OCI-LY3 (cell line): ENCODE measurements at regions not wholly inside any gene's neighbourhood (a gene's known extent, or its start where the extent isn't known, plus 50 kb on each side); places are given as distances from the start of the nearest gene placed in this dataset.
A peak's percentile ranks its signal among the peaks of the same experiment; 100 is the strongest.

Source experiments
- H2AFZ ChIP-seq: fragments of 200-600, 300-600 bp; shearing (Covaris generic); 2 replicates; pipeline ENCODE4 v1.6.0; 2014; ENCODE audit warnings: antibody characterized with exemption, low read depth, low read length
- H3K27ac ChIP-seq: fragments of 200-600, 300-600 bp; sonication (generic); 2 replicates; pipeline ENCODE4 v1.5.1; 2014; ENCODE audit warnings: mild to moderate bottlenecking, low read length, moderate library complexity, mixed read lengths
- H3K27me3 ChIP-seq: fragments of 200-600, 300-600 bp; sonication (generic); 2 replicates; pipeline ENCODE4 v1.6.1; 2014; ENCODE audit warnings: low read depth, low read length, mixed read lengths
- H3K36me3 ChIP-seq: fragments of 200-600, 300-600 bp; sonication (generic); replicated peaks from 2 replicates; pipeline ENCODE3; 2014; ENCODE audit warnings: low read depth, low read length, mixed read lengths
- H3K4me1 ChIP-seq: fragments of 300-600, 200-600 bp; sonication (generic); 2 replicates; pipeline ENCODE4 v1.6.1; 2014; ENCODE audit warnings: low read length, mixed read lengths
- H3K4me2 ChIP-seq: fragments of 200-600, 300-600 bp; sonication (generic); 2 replicates; pipeline ENCODE4 v1.6.1; 2014; ENCODE audit warnings: low read length, mixed read lengths
- H3K4me3 ChIP-seq: fragments of 300-600, 200-600 bp; sonication (generic); 2 replicates; pipeline ENCODE4 v1.5.1; 2014; ENCODE audit warnings: antibody characterized with exemption, mild to moderate bottlenecking, low read length, moderate library complexity
- H3K79me2 ChIP-seq: fragments of 300-600, 200-600 bp; shearing (Covaris generic); 2 replicates; pipeline ENCODE4 v1.6.1; 2014; ENCODE audit warnings: mild to moderate bottlenecking, low read length, mixed read lengths
- H3K9ac ChIP-seq: fragments of 300-600, 200-600 bp; shearing (Covaris generic); 2 replicates; pipeline ENCODE4 v1.6.0; 2014; ENCODE audit warnings: mild to moderate bottlenecking, low read length, moderate library complexity
- H3K9me3 ChIP-seq: fragments of 200-600, 300-600 bp; shearing (Covaris generic); 2 replicates; pipeline ENCODE4 v1.6.1; 2014; ENCODE audit warnings: low read length, mixed read lengths; ENCODE audit not compliant: insufficient read depth
- H4K20me1 ChIP-seq: fragments of 200-600, 300-600 bp; sonication (generic); 2 replicates; pipeline ENCODE4 v1.6.1; 2016; ENCODE audit warnings: low read length, mixed read lengths; ENCODE audit not compliant: insufficient read depth
- EZH2phosphoT487 ChIP-seq: fragments of 200-600 bp; shearing (Covaris generic); IDR thresholded peaks from 2 replicates; pipeline ENCODE4 v1.6.1; 2018; ENCODE audit warnings: antibody characterized with exemption, mixed run types, low read depth
- TF ChIP-seq, protein P1 (sequence below): fragments of 200-600, 300-600 bp; sonication (generic); IDR thresholded peaks from 2 replicates; pipeline ENCODE4 v1.5.1; 2014; ENCODE audit warnings: antibody characterized with exemption, low read length, low read depth

DNA sequence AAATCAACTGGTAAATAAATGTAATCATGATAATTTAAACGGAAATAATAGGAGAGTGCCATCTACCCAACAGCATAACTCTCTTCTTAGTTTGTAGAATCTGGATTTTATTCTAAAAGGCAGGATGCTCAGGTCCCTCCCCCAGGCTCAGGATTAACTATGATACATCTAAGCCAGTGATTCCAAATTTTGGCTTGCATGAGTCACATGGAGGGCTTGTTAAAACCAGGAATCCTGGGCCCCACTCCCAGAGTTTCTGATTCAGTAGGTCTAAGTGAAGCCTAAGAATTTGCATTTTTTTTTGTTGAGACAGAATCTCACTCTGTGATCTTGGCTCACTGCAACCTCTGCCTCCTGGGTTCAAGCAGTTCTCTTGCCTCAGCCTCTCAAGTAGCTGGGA, 62.3 kb upstream of the ZFR start:
- H3K79me2 ChIP-seq, result no peaks in the 10 kb centered on the region
- H3K27ac ChIP-seq, result no peak overlapping the region
- no peak overlapping the region for H3K4me2 ChIP-seq
- no peak overlapping the region for H3K9ac ChIP-seq
- H2AFZ ChIP-seq, result no peak overlapping the region
- no peak overlapping the region for H3K4me3 ChIP-seq
- peaks cover 20% of the 10 kb centered on the region for H3K4me1 ChIP-seq
- H3K36me3 ChIP-seq, result no peaks in the 10 kb centered on the region
- H3K9me3 ChIP-seq, result no peaks in the 10 kb centered on the region
- H4K20me1 ChIP-seq, result no peaks in the 10 kb centered on the region
- peaks cover 51% of the 10 kb centered on the region for H3K27me3 ChIP-seq
- TF ChIP-seq EZH2phosphoT487, result no peak
- TF ChIP-seq, protein P1, sequence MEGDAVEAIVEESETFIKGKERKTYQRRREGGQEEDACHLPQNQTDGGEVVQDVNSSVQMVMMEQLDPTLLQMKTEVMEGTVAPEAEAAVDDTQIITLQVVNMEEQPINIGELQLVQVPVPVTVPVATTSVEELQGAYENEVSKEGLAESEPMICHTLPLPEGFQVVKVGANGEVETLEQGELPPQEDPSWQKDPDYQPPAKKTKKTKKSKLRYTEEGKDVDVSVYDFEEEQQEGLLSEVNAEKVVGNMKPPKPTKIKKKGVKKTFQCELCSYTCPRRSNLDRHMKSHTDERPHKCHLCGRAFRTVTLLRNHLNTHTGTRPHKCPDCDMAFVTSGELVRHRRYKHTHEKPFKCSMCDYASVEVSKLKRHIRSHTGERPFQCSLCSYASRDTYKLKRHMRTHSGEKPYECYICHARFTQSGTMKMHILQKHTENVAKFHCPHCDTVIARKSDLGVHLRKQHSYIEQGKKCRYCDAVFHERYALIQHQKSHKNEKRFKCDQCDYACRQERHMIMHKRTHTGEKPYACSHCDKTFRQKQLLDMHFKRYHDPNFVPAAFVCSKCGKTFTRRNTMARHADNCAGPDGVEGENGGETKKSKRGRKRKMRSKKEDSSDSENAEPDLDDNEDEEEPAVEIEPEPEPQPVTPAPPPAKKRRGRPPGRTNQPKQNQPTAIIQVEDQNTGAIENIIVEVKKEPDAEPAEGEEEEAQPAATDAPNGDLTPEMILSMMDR, result no peak

DNA sequence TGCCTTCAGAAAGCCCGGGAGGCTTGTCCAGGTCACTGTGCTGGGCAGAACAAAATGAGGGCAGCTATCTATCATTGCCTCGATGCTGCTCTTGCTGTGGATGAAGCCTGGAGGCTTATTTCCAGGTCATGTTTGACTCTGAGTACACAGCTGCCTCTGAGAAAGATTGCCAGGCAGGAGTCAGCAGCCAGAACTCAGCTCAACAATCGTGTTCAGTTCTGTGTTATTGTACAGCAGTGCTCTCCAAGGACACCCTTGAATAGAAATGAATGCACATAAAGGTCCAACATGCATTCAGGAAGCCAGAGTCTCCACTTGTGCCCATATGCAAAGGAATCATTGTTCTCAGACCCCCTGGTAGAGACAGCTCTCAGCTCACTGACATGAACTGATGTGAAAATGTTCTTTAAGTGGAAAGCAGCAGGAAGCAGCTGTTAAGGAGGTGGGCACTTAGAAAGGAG, 61.7 kb upstream of the ZFR start:
- Histone ChIP-seq H3K4me3 (no peak overlapping the region), H2AFZ (no peak overlapping the region), H3K9me3 (no peaks in the 10 kb centered on the region)

GRCh38 chr5:32505756-32506155, 61.2 kb upstream of the ZFR start:
- Histone ChIP-seq H3K27ac (0 out of 2 replicates have a peak overlapping the region, but pooled peaks have one; percentile 13), H3K36me3 (no peaks in the 10 kb centered on the region), H2AFZ (no peak overlapping the region), H3K27me3 (peaks cover 60% of the 10 kb centered on the region), H3K79me2 (no peaks in the 10 kb centered on the region), H3K4me2 (peak overlapping the region; percentile 57), H4K20me1 (no peaks in the 10 kb centered on the region), H3K4me1 (peaks cover 20% of the 10 kb centered on the region), H3K4me3 (no peak overlapping the region), H3K9ac (no peak overlapping the region), H3K9me3 (no peaks in the 10 kb centered on the region)
- TF ChIP-seq, protein P1, result no peak
- TF ChIP-seq EZH2phosphoT487, result no peak

More for the DNA sequence above, 61.7 kb upstream of the ZFR start:
- Histone ChIP-seq H3K9ac (no peak overlapping the region), H3K4me2 (0 out of 2 replicates have a peak overlapping the region, but pooled peaks have one; percentile 57), H3K4me1 (peaks cover 20% of the 10 kb centered on the region), H3K36me3 (no peaks in the 10 kb centered on the region), H4K20me1 (no peaks in the 10 kb centered on the region), H3K79me2 (no peaks in the 10 kb centered on the region), H3K27me3 (peaks cover 57% of the 10 kb centered on the region), H3K27ac (no peak overlapping the region)
- TF ChIP-seq, protein P1, result no peak
- TF ChIP-seq EZH2phosphoT487, result no peak

DNA sequence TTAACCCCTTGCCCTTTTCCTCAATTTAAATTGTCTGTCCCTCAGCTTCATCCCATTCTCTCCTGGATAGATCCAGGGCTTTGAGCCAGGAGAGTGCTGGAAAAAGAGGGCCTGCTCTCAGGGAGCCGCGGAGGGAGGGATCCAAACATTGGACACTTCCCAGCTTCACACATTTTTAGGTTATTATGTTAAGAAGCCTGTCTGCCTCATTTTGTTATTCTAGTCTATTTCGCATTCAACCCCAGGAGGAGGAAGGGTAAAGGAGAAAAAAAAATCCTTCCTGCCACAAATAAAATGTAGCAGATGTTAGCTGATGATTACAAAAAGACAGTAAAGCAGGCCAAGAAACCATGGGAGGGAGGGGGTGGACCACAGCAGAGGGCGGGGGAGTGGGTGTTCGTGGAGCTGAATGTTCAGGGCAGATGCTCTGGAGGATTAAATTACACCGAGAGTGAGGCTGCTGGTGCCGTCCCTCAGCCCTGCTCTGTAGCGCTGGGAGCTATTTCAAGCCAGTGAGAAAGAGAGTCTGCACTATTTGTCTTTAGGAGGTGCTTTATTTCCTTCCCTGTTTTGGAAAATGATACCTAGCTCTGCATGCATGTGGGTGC, 60.6 kb upstream of the ZFR start:
- no peaks in the 10 kb centered on the region for H3K79me2 ChIP-seq
- no peaks in the 10 kb centered on the region for H3K36me3 ChIP-seq
- H3K9me3 ChIP-seq, result no peaks in the 10 kb centered on the region
- peaks cover 20% of the 10 kb centered on the region for H3K4me1 ChIP-seq
- H3K27me3 ChIP-seq, result peaks cover 61% of the 10 kb centered on the region
- no peak for TF ChIP-seq EZH2phosphoT487
- TF ChIP-seq, protein P1, result no peak
- H4K20me1 ChIP-seq, result no peaks in the 10 kb centered on the region
- no peak overlapping the region for H2AFZ ChIP-seq
- H3K27ac ChIP-seq, result no peak overlapping the region
- H3K4me3 ChIP-seq, result peak overlapping the region; percentile 19; the same call in 1 of the 2 replicates
- H3K9ac ChIP-seq, result no peak overlapping the region
- peak overlapping the region; percentile 57 for H3K4me2 ChIP-seq
